ENCODE measurements at regions not wholly inside any gene's neighbourhood (a gene's known extent, or its start where the extent isn't known, plus 50 kb on each side); places are given as distances from the start of the nearest gene placed in this dataset.

- Histone ChIP-seq H3K36me3 (ENCODE audit: insufficient read depth, low read length, poor library complexity, severe bottlenecking) (no peaks in the 10 kb centered on the region), H3K4me3 (ENCODE audit: low read depth, low read length, poor library complexity, severe bottlenecking) (no peak overlapping the region), H3K27ac (ENCODE audit: low read depth, low read length, poor library complexity, severe bottlenecking) (no peak overlapping the region), H3K9me3 (ENCODE audit: low read depth, low read length, poor library complexity, severe bottlenecking) (no peaks in the 10 kb centered on the region), H3K27me3 (replicated peaks; ENCODE audit: insufficient read depth, low read depth, low read length, poor library complexity) (no peaks in the 10 kb centered on the region), H3K4me1 (ENCODE audit: insufficient read depth, low read length, poor library complexity, severe bottlenecking) (no peaks in the 10 kb centered on the region)
- ChIA-PET POLR2A (ENCODE audit: low non-redundant PET) (no interaction called here), CTCF (no interaction called here)
- BruUV-seq (replicated peaks) = no TSS peak
- intact Hi-C loops (cut with micrococcal nuclease; ENCODE audit: unreplicated experiment) = no loop called here
- no peak for DNase-seq (ENCODE audit: low spot score)
- TF ChIP-seq EZH2 (IDR thresholded peaks at IDR 0.05; ENCODE audit: borderline replicate concordance, low read depth, low read length, poor library complexity, severe bottlenecking) = no peak
- TF ChIP-seq, protein P1, sequence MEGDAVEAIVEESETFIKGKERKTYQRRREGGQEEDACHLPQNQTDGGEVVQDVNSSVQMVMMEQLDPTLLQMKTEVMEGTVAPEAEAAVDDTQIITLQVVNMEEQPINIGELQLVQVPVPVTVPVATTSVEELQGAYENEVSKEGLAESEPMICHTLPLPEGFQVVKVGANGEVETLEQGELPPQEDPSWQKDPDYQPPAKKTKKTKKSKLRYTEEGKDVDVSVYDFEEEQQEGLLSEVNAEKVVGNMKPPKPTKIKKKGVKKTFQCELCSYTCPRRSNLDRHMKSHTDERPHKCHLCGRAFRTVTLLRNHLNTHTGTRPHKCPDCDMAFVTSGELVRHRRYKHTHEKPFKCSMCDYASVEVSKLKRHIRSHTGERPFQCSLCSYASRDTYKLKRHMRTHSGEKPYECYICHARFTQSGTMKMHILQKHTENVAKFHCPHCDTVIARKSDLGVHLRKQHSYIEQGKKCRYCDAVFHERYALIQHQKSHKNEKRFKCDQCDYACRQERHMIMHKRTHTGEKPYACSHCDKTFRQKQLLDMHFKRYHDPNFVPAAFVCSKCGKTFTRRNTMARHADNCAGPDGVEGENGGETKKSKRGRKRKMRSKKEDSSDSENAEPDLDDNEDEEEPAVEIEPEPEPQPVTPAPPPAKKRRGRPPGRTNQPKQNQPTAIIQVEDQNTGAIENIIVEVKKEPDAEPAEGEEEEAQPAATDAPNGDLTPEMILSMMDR (conservative IDR thresholded peaks at IDR 0.05; ENCODE audit: low read depth, low read length) = no peak
These were observed 1327.1 kb upstream of the ZEB2 start for GRCh38 chr2:145846982-145847381.

GRCh38 chr2:145845923-145846322 is 1326.0 kb upstream of the ZEB2 start:
- no peak for DNase-seq (ENCODE audit: low spot score)
- Histone ChIP-seq H3K9me3 (ENCODE audit: low read depth, low read length, poor library complexity, severe bottlenecking) (no peaks in the 10 kb centered on the region), H3K27ac (ENCODE audit: low read depth, low read length, poor library complexity, severe bottlenecking) (no peak overlapping the region), H3K4me1 (ENCODE audit: insufficient read depth, low read length, poor library complexity, severe bottlenecking) (no peaks in the 10 kb centered on the region), H3K36me3 (ENCODE audit: insufficient read depth, low read length, poor library complexity, severe bottlenecking) (no peaks in the 10 kb centered on the region), H3K27me3 (replicated peaks; ENCODE audit: insufficient read depth, low read depth, low read length, poor library complexity) (no peaks in the 10 kb centered on the region), H3K4me3 (ENCODE audit: low read depth, low read length, poor library complexity, severe bottlenecking) (no peak overlapping the region)
- TF ChIP-seq, protein P1 (conservative IDR thresholded peaks at IDR 0.05; ENCODE audit: low read depth, low read length) = no peak
- no peak for TF ChIP-seq EZH2 (IDR thresholded peaks at IDR 0.05; ENCODE audit: borderline replicate concordance, low read depth, low read length, poor library complexity, severe bottlenecking)
- intact Hi-C loops (cut with micrococcal nuclease; ENCODE audit: unreplicated experiment) = no loop called here
- CTCF ChIA-PET = no interaction called here
- POLR2A ChIA-PET (ENCODE audit: low non-redundant PET) = no interaction called here
- no TSS peak for BruUV-seq (replicated peaks)

DNA sequence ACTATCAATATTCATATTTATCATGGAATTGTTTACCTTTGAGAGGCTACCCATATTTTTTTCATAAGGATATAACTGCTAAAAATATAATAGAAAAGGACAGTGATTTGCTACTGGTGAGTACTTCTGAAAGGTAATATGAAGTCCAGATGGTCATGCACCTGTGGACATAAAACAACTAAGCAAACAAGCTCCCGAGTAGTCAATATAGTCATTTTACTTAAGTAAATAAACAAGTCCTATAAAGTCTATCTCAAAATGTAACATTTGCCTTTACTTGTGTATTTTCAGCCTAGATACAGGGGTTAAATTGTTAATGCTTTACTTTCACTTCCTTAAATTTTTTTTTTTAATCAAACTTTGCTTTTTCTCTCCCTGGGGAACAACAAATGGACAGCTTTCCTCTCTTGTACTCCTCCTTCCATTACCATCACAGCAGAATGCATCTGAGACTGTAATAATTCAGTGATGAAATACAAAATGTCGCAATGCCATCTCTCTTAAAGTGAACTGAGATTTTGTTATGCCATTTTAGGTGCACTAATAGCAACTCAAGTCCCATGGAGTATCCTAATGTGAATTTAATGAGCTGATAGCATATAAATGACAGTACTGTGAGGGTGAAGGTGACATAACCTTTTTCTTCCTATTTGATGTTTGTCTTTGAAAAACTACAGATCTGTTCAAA is 1325.4 kb upstream of the ZEB2 start:
- H3K4me3 ChIP-seq (ENCODE audit: low read depth, low read length, poor library complexity, severe bottlenecking) = no peak overlapping the region
- DNase-seq (ENCODE audit: low spot score) = peak; percentile 45
- POLR2A ChIA-PET (ENCODE audit: low non-redundant PET) = no interaction called here
- H3K9me3 ChIP-seq (ENCODE audit: low read depth, low read length, poor library complexity, severe bottlenecking) = no peaks in the 10 kb centered on the region
- no peak for TF ChIP-seq EZH2 (IDR thresholded peaks at IDR 0.05; ENCODE audit: borderline replicate concordance, low read depth, low read length, poor library complexity, severe bottlenecking)
- TF ChIP-seq, protein P1 (conservative IDR thresholded peaks at IDR 0.05; ENCODE audit: low read depth, low read length) = no peak
- BruUV-seq (replicated peaks) = no TSS peak
- H3K36me3 ChIP-seq (ENCODE audit: insufficient read depth, low read length, poor library complexity, severe bottlenecking) = no peaks in the 10 kb centered on the region
- intact Hi-C loops (cut with micrococcal nuclease; ENCODE audit: unreplicated experiment) = no loop called here
- no peaks in the 10 kb centered on the region for H3K27me3 ChIP-seq (replicated peaks; ENCODE audit: insufficient read depth, low read depth, low read length, poor library complexity)
- CTCF ChIA-PET = no interaction called here
- H3K27ac ChIP-seq (ENCODE audit: low read depth, low read length, poor library complexity, severe bottlenecking) = no peak overlapping the region
- no peaks in the 10 kb centered on the region for H3K4me1 ChIP-seq (ENCODE audit: insufficient read depth, low read length, poor library complexity, severe bottlenecking)
